Upper lobe of left lung (tissue), 4 donors: ENCODE measurements at regions not wholly inside any gene's neighbourhood (a gene's known extent, or its start where the extent isn't known, plus 50 kb on each side); places are given as distances from the start of the nearest gene placed in this dataset.

Source experiments
- CTCF ChIP-seq, 6 experiments: fragments of 450-650 bp in 4 of 6; fragments of 200-600 bp in 2 of 6; sonication (generic) in 2 of 6; IDR thresholded peaks; one replicate each; pipeline ENCODE4 v1.5.1; 2016 to 2019; ENCODE audit warnings: antibody characterized with exemption in 6 of 6
- POLR2A ChIP-seq, 4 donors: fragments of 450-650 bp; IDR thresholded peaks; one replicate each; pipeline ENCODE4 v1.5.1; 2016 to 2017; ENCODE audit warnings: antibody characterized with exemption in 4 of 4, mild to moderate bottlenecking in 2 of 4

GRCh38 chr7:41520445-41520844 is 182.4 kb downstream of the INHBA start:
- TF ChIP-seq POLR2A (IDR thresholded peaks at IDR 0.05) = no peak
- TF ChIP-seq CTCF (IDR thresholded peaks at IDR 0.05) = no peak
